MG63 (cell line): ENCODE measurements at regions not wholly inside any gene's neighbourhood (a gene's known extent, or its start where the extent isn't known, plus 50 kb on each side); places are given as distances from the start of the nearest gene placed in this dataset.
"Not testable (repeated sequence)": the region's sequence is repeated elsewhere in the genome, so short reads cannot be mapped to it uniquely, and the experiment has no call there.

Experiments
- DNase-seq: peaks from one replicate; pipeline ENCODE4 v3.0.0-alpha.2; 2020
- H3K27me3 ChIP-seq: fragments of 250-450 bp; sonication (Bioruptor Pico); 2 replicates; pipeline ENCODE4 v1.5.1; 2020; ENCODE audit warnings: mild to moderate bottlenecking, moderate library complexity
- H3K36me3 ChIP-seq: fragments of 250-450 bp; sonication (Bioruptor Pico); 2 replicates; pipeline ENCODE4 v1.5.1; 2020; ENCODE audit warnings: mild to moderate bottlenecking, moderate library complexity
- H3K4me3 ChIP-seq: fragments of 250-450 bp; sonication (Bioruptor Pico); 2 replicates; pipeline ENCODE4 v1.5.1; 2020; ENCODE audit warnings: mild to moderate bottlenecking, moderate library complexity
- H3K9me3 ChIP-seq: fragments of 250-450 bp; sonication (Bioruptor Pico); 2 replicates; pipeline ENCODE4 v1.5.1; 2020; ENCODE audit warnings: mild to moderate bottlenecking, moderate library complexity

DNA sequence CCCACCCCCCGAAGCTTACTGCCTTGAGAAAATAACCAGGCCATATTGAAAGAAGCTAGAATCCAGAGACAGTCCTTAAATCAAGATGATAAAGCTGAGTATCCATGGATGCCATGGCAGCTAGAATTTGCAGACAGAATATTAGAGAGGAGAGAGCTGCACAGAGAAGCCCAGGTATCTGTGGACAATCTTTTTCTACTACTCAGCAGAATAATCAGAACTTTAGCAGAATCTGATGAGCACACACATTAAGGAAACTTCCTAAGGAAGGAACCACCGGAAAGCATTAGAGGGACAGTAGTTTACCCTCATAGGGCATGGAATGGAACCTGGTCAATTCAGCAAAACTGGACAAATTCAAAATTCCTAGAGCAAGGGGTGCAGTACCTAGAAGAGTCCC is 1001.7 kb downstream of the HACE1 start:
- H3K4me3 ChIP-seq = no peak overlapping the region
- DNase-seq = no peak
- no peaks in the 10 kb centered on the region for H3K27me3 ChIP-seq
- H3K9me3 ChIP-seq = no peaks in the 10 kb centered on the region
- H3K36me3 ChIP-seq = no peaks in the 10 kb centered on the region

DNA sequence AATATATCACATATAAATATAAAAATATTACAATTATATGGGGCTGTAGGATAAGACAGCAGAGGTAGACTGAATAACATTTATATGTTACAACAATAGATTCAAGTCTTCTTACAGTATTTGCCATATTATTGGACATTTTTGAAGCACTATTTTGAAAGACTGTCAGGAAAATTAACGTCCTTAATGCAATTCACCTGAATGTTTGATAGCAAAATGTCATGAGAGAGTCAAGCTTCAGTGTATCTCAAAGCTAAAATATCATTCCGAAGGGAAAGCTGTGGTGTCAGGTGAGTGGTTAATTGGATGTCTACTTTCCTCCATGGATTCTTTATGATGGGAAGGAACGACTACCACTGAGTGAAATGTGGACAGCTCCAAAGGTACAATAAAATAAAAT is 1004.0 kb downstream of the HACE1 start:
- Histone ChIP-seq H3K27me3 (no peaks in the 10 kb centered on the region), H3K4me3 (no peak overlapping the region), H3K36me3 (no peaks in the 10 kb centered on the region), H3K9me3 (no peaks in the 10 kb centered on the region)
- DNase-seq = no peak

DNA sequence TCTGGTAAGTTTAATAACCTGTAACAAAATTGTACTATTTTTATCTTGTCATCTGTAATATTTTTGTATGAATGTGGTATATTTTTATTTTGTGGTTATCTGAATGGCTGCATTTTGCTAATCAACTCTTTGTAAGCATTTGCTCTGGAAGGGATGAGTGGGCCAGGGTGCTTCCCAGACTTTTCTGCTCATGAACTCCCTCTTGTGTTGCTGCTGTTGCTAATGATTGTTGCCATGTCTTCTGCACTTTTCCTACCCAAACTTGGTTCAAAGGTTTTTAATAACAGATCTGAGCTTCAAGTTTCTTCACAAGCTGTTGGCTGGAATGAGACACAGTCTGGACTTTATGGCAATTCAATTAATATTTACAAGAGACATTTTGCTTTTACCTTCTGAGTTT is 1005.7 kb downstream of the HACE1 start:
- no peaks in the 10 kb centered on the region for H3K27me3 ChIP-seq
- DNase-seq = no peak
- H3K9me3 ChIP-seq = no peaks in the 10 kb centered on the region
- no peaks in the 10 kb centered on the region for H3K36me3 ChIP-seq
- H3K4me3 ChIP-seq = no peak overlapping the region

DNA sequence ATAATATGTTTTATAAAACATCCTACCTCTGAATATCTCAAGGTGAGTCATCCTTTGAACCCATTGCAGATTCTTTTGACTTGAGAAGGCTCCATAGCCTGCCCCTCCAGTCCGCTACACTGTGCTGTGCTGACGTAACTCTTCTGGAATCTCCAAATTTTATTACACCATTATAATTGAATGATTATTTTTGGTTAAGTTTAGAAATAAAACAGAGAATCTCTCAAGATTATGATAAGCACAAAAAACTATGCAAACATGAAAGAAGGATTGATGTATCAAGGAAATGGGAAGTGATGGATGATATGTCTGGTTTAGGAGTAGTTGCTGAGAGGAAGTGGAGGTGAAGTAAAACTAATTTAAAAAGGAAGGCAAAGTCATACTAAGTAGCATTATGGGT is 1021.3 kb downstream of the HACE1 start:
- DNase-seq = no peak
- Histone ChIP-seq H3K4me3 (no peak overlapping the region), H3K27me3 (no peaks in the 10 kb centered on the region), H3K9me3 (no peaks in the 10 kb centered on the region), H3K36me3 (no peaks in the 10 kb centered on the region)

DNA sequence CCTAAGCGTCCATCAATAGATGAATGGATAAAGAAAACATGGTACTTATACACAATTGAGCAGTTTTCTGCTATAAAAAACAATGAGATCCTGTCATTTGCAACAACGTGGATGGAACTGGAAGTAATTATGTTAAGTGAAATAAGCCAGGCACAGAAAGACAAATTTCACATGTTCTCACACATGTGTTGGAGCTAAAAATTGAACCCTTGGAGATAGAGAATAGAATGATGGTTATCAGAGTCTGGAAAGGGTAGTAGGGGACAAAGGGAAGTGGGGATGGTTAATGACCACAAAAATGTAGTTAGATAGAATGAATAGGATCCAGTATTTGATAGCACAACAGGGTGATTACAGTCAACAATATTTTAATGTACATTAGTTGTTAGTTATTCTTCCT is 1033.5 kb downstream of the HACE1 start:
- H3K27me3 ChIP-seq = no peaks in the 10 kb centered on the region
- no peaks in the 10 kb centered on the region for H3K9me3 ChIP-seq
- no peaks in the 10 kb centered on the region for H3K36me3 ChIP-seq
- H3K4me3 ChIP-seq = no peak overlapping the region
- DNase-seq = no peak

DNA sequence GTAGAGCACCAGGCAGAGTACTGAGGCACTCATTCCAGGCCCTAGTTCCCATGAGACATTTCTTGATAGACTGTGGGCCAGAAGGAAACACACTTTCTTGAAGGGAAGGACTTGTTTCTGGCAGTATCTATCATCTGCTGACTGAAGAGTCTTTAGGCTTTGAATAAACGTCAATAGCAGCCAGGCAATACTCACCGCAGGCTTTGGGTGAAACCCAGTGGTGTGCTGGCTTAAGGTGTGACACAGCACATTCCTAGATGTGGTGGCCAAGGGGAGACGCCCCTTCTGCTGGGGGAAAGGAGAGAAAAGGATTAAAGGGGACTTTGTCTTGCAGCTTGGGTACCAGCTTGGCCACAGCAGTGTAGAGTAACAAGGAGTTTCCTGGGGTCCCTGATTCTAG is 1039.6 kb downstream of the HACE1 start:
- no peak for DNase-seq
- Histone ChIP-seq H3K4me3 (no peak overlapping the region), H3K36me3 (no peaks in the 10 kb centered on the region), H3K9me3 (no peaks in the 10 kb centered on the region), H3K27me3 (no peaks in the 10 kb centered on the region)

DNA sequence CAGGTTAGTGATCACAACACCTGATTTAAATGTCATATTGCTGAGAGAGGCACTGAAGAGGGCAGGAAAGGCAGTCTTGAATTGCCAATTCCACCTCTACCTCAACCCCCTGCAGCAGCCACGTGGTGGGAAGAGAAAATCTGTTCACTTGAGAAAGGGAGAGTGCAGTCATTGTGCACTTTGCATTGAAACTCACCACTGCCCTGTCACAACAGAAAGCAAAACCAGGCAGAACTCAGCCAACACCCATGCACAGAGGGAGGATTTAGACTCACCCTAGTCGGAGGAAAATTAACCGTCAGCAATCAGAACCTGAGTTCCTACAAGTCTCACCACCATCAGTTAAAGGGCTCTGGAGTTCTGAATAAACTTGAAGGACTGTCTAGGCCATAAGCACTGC is 1040.2 kb downstream of the HACE1 start:
- H3K27me3 ChIP-seq = no peaks in the 10 kb centered on the region
- no peak for DNase-seq
- no peaks in the 10 kb centered on the region for H3K36me3 ChIP-seq
- no peaks in the 10 kb centered on the region for H3K9me3 ChIP-seq
- H3K4me3 ChIP-seq = no peak overlapping the region

DNA sequence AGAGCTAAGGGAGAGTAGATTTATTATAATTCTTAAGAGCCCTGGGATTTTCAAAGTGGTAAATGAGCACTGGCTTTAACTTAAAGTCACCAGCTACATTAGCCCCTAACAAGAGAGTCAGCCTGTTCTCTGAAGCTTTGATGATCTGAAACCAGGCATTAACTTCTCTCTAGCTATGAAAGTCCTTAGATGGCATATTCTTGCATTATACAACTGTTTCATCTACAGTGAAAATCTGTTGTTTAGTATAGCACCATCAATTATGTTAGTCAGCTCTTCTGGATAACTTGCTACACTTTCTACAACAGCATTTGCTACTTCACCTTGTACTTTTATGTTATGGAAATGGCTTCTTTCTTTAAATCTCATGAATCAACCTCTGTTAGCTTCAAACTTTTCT is 1046.7 kb downstream of the HACE1 start:
- Histone ChIP-seq H3K36me3 (no peaks in the 10 kb centered on the region), H3K4me3 (no peak overlapping the region), H3K9me3 (no peaks in the 10 kb centered on the region), H3K27me3 (no peaks in the 10 kb centered on the region)
- no peak for DNase-seq

DNA sequence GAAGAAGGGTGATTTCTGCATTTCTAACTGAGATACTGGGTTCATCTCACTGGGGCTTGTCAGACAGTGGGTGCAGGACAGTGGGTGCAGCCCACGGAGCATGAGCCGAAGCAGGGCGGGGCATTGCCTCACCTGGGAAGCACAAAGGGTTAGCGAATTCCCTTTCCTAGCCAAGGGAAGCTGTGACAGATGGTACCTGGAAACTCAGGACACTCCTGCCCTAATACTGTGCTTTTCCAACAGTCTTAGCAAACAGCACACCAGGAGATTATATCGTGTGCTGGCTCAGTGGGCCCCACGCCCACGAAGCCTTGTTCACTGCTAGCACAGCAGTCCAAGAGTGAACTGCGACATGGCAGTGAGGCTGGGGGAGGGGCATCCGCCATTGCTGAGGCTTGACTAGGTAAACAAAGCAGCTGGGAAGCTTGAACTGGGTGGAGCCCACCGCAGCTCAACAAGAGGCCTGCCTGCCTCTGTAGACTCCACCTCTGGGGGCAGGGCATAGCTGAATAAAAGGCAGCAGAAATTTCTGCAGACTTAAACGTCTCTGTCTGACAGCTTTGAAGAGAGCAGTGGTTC is 1057.7 kb downstream of the HACE1 start:
- not testable (repeated sequence) for H3K9me3 ChIP-seq, H3K4me3 ChIP-seq, H3K36me3 ChIP-seq, DNase-seq, H3K27me3 ChIP-seq

DNA sequence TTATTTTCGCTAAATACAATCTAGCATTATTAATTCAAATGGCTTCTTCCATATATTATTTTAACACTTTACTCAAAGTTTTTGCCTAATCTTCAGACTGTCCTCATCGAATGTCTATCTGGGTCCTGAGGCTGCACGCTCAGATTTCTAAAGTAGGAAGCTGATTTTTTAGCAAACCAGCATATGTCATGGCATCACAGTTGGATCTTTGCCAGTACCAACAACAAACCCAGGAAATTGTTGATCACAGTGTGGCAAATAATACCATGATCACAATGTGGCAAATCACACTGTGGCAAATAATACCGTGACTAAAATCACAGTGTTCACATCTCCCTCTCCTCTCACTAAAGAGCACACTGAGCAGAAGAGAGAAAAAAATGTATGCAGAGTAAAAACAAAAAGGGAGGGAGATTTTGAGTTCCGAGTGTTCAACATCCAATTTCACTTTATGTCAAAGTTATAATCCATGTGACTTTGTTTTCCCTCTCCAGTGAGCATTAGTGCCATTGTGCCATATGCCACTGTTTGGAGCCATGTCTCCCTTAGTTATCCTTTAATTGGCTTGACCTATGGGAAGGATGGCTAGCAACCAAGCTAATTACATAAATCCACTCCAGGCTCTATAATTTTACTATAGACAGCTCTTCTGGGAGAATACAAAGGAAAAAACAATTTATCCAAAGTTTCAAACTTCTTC is 1059.6 kb downstream of the HACE1 start:
- Histone ChIP-seq H3K36me3 (no peaks in the 10 kb centered on the region), H3K27me3 (no peaks in the 10 kb centered on the region), H3K4me3 (no peak overlapping the region), H3K9me3 (no peaks in the 10 kb centered on the region)
- no peak for DNase-seq

DNA sequence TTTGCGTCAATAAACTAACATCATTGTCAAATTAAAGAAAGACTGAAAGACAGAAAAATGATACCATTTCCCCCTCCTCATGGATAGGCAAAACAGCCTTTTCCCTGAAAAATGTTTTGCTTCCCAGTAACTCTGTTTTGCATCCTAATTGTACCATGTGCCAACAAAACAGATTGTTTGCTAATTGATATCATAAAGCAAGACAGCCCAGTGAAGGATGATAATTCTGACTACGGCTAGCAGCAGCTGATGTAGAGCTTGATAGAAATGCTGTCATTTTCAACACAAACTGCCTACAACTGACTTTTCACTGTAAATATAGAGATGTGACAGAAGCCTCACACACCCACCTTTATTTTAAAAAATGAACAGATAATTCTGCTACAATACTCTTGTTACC is 1061.6 kb downstream of the HACE1 start:
- Histone ChIP-seq H3K9me3 (no peaks in the 10 kb centered on the region), H3K36me3 (no peaks in the 10 kb centered on the region), H3K27me3 (no peaks in the 10 kb centered on the region), H3K4me3 (no peak overlapping the region)
- DNase-seq = no peak

DNA sequence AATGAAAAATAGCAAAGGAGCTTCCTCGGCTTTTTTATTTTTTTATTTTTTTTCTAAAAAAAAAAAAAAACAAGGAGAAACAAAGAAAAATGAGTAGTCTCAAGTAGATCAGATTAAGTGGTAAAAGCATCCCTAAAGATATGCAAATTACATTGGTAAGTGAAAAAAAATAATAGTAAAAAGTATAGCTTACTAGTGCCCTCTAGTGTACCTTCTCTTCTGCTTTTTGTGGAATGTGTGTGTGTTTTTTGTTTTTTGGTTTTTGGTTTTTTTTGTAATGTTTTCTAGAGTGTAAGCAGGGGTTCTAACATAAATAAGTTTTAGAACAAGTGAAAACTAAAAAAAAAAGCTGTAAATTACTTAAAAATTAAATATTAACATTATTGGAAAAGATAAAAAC is 1062.0 kb downstream of the HACE1 start:
- H3K27me3 ChIP-seq = no peaks in the 10 kb centered on the region
- no peak overlapping the region for H3K4me3 ChIP-seq
- DNase-seq = no peak
- no peaks in the 10 kb centered on the region for H3K9me3 ChIP-seq
- no peaks in the 10 kb centered on the region for H3K36me3 ChIP-seq

DNA sequence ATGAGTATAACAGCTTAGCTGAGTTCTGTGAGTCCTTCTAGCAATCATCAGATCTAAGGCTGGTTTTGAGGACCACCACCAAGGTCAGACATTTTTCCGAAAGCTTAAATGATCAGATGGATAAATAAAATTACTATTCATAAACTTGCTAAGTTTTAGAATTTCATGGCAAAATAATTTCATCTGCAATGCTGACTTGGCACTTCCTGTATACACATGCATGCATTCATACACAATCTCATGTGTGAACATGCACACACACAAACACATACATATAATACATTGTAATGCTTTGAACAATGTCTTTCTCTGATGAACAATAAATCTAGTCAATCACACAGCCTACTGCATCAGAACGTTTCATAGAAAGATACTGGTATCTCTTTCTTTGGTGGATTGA is 1068.3 kb downstream of the HACE1 start:
- H3K4me3 ChIP-seq = no peak overlapping the region
- no peaks in the 10 kb centered on the region for H3K27me3 ChIP-seq
- H3K9me3 ChIP-seq = no peaks in the 10 kb centered on the region
- H3K36me3 ChIP-seq = no peaks in the 10 kb centered on the region
- DNase-seq = no peak

DNA sequence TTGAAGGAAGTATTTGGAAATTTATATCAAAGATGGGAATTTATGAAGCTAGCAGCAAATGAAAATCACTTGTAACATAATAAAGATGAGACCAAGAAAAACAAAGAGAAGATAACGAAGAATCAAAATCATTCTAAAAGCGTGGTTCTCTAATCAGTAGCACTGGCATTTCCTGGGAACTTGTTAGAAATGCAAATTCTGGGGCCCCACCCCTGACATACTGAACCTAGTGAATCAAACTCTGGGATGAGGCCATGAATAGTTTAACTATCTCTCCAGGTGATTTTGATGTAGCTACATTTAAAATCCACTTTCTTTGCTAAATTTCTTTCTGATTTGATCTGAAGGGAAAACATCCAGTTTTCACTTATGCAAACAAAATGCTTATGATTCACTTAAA is 1075.6 kb downstream of the HACE1 start:
- Histone ChIP-seq H3K27me3 (no peaks in the 10 kb centered on the region), H3K9me3 (no peaks in the 10 kb centered on the region), H3K4me3 (no peak overlapping the region), H3K36me3 (no peaks in the 10 kb centered on the region)
- DNase-seq = no peak

DNA sequence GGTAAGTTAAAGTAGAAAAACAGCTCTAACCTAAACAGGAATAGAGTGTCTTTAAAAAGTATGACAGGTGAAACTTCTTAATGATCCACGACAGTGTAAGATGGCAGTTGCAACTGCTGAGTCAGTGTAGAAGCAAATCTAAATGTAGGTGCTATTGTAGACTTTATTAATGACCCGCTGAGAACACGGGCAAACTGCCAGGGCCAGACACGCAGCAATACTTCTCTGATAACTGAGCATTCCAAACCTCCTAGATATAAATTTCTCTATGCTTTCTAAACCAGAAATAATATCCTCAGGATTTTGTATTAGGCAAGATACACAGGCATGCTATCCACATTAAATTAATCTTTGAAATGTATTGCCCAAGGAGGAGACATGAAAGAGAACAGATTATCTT is 1076.4 kb downstream of the HACE1 start:
- Histone ChIP-seq H3K27me3 (no peaks in the 10 kb centered on the region), H3K4me3 (no peak overlapping the region), H3K9me3 (no peaks in the 10 kb centered on the region), H3K36me3 (no peaks in the 10 kb centered on the region)
- no peak for DNase-seq

DNA sequence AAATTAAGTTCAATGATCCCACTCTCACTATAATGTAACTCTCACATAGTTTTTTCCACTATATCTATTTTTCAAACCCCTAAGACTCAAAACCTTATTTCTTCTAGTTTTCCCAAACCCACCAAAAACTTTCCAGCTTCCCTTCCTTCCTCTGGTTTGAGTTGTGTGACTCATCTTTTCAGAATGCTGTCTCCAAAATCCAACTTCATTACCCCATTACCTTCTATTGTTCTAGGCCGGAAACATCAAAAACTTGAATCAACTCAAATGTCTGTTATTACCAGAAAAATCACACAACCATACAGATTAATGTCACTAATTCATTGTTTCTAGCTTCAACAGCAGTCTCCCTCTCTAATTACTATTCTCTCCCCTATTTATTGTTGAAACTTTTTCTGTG is 1090.3 kb downstream of the HACE1 start:
- no peak for DNase-seq
- Histone ChIP-seq H3K36me3 (no peaks in the 10 kb centered on the region), H3K27me3 (no peaks in the 10 kb centered on the region), H3K4me3 (no peak overlapping the region), H3K9me3 (no peaks in the 10 kb centered on the region)

DNA sequence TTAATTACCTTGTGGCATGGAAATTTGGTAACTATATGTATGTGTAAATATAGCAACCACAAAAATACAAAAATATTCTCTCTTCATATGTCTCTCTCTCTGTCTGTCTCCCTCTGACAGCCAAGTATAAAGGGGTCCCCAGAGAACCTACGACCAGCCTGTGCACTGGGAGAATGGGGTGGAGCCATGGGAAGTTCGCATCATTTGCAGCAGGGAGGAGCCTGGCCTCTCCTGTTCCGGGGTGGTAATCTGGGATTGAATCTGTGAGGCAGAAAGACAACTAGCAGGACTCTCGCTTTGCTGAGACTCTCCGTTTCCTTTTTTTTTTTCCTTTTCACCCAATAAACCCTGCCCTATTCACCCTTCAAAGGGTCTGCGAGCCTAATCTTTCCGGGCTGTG is 1109.1 kb downstream of the HACE1 start:
- no peaks in the 10 kb centered on the region for H3K9me3 ChIP-seq
- no peaks in the 10 kb centered on the region for H3K27me3 ChIP-seq
- H3K36me3 ChIP-seq = no peaks in the 10 kb centered on the region
- no peak for DNase-seq
- H3K4me3 ChIP-seq = no peak overlapping the region

DNA sequence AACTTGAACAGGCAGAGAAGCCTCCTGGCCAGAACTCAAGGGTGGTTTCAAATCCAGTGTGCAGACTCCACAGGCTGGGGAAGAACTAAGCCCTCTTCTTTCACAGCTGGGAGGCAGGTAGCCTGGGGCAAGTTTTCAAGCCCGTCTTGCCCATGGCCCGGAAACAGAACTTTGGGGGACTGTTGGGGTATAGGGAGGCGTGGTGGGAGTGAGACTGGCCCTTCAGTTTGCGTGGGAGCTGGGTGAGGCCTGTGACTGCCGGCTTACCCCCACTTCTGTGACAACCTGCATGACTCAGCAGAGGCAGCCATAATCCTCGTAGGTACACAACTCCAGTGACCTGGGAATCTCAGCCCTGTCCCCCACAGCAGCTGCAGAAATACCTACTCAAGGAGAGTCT is 1125.7 kb downstream of the HACE1 start:
- H3K9me3 ChIP-seq = no peaks in the 10 kb centered on the region
- H3K27me3 ChIP-seq = no peaks in the 10 kb centered on the region
- DNase-seq = no peak
- H3K36me3 ChIP-seq = no peaks in the 10 kb centered on the region
- H3K4me3 ChIP-seq = no peak overlapping the region

DNA sequence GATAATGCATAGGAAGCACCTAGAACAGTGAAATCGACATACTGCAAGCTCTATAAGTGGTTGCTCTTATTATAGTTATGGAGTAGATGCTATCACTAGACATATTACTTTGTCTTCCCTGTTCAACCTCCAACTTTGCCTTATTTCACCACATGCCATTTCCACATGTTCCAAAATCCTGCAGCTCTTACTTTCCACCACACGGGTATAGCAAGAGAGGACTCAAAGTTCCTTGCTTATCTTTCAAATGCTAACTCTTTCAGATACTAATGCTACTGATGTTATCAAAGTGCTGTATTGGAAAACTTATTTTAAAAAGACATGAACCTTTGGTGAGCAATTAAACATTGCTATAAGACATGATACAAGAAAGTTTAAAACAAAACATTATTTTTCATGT is 1130.1 kb downstream of the HACE1 start:
- DNase-seq = no peak
- Histone ChIP-seq H3K36me3 (no peaks in the 10 kb centered on the region), H3K27me3 (no peaks in the 10 kb centered on the region), H3K4me3 (no peak overlapping the region), H3K9me3 (no peaks in the 10 kb centered on the region)
